MCF 10A (cell line): ENCODE measurements at regions not wholly inside any gene's neighbourhood (a gene's known extent, or its start where the extent isn't known, plus 50 kb on each side); places are given as distances from the start of the nearest gene placed in this dataset.

Experiments used
- BruUV-seq: library from RNA; stranded (reverse); fragments of 400-500 nt; replicated peaks from 2 replicates; lab custom pipeline; 2021; lab: Mats Ljungman, UMichigan
- CTCF ChIA-PET: fragments of 300-600 bp; sonication (Branson Sonifier 250); formaldehyde crosslinking; extraction: SDS; loops from one replicate; lab custom pipeline; 2021; ENCODE audit warnings: antibody characterized with exemption, inconsistent platforms; lab: Yijun Ruan, JAX
- POLR2A ChIA-PET: fragments of 300-600, 350-650 bp; sonication (Branson Sonifier 250); formaldehyde crosslinking; extraction: SDS; loops from one replicate; lab custom pipeline; 2020; ENCODE audit warnings: antibody characterized with exemption, inconsistent platforms; lab: Yijun Ruan, JAX
- DNase-seq: peaks from one replicate; pipeline ENCODE4 v3.0.0-alpha.2; 2018; ENCODE audit not compliant: unreplicated experiment
- H3K27ac Mint-ChIP-seq: one replicate; pipeline ENCODE4 v1.8.0; 2022; ENCODE audit warnings: mild to moderate bottlenecking, low read depth, mixed read lengths; ENCODE audit not compliant: unreplicated experiment
- H3K27me3 Mint-ChIP-seq: one replicate; pipeline ENCODE4 v1.8.0; 2022; ENCODE audit warnings: mixed read lengths; ENCODE audit not compliant: insufficient read depth, unreplicated experiment
- H3K36me3 Mint-ChIP-seq: one replicate; pipeline ENCODE4 v1.8.0; 2022; ENCODE audit warnings: mild to moderate bottlenecking, moderate library complexity, mixed read lengths; ENCODE audit not compliant: insufficient read depth, unreplicated experiment
- H3K4me1 Mint-ChIP-seq: one replicate; pipeline ENCODE4 v1.8.0; 2022; ENCODE audit warnings: mixed read lengths; ENCODE audit not compliant: insufficient read depth, unreplicated experiment
- H3K4me3 Mint-ChIP-seq: one replicate; pipeline ENCODE4 v1.8.0; 2022; ENCODE audit warnings: mild to moderate bottlenecking, moderate library complexity, mixed read lengths; ENCODE audit not compliant: unreplicated experiment
- H3K9me3 Mint-ChIP-seq: one replicate; pipeline ENCODE4 v1.8.0; 2022; ENCODE audit warnings: mixed read lengths; ENCODE audit not compliant: unreplicated experiment
- intact Hi-C: fragments of 100-400 bp; cut with micrococcal nuclease; formaldehyde crosslinking; loops from 2 replicates; pipeline ENCODE4 v1.14.1; 2022
- TF ChIP-seq, protein P1 (sequence below): fragments of 200-600 bp; IDR thresholded peaks from one replicate; pipeline ENCODE4 v1.8.0; 2022; ENCODE audit warnings: antibody characterized with exemption, mild to moderate bottlenecking; ENCODE audit not compliant: unreplicated experiment

DNA sequence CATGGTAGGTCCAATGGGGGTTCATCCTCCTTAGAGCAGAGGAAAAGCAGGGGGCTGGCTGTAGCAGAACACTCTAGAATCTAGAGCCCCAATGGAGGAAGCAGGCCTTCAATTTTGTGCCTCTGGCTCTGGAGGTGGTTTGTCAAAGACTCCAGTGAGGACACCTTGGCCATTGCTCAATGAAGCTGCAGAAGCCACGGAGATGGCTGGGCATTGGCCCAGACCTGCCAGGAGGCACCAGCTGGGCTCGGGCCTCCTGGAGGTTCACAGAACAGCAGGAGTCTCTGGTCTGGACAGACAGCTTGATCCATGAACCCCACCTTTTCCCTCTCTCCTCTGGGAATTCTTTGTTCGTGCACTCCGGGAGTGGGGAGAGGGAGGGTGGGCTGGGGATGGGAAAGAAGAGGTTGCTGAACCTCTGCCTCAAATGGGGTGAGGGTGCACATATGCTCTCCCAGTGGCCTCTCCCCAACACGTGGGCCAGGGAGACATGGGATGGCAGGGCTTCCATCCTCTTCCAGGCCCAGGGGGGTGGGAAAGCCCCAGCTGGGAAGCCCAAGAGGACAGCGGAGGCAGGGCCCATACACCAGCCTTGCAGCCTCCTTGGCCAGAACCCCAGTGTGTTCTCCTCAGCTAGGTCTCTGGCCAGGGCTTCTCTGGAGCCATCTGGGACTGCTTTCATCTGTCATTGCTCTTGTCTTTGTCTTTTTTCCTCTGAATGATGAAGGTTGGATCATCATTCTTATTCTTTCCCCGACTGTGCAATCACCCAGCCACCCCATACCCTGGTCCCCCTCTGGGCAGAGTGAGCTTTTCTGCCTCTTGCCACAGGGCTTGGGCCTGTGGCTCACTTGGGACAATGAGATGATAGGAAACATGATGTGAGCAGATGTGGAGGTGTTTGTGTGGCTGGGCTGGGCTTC, 1019.4 kb downstream of the BRD1 start:
- no peak overlapping the region for H3K4me3 Mint-ChIP-seq

DNA sequence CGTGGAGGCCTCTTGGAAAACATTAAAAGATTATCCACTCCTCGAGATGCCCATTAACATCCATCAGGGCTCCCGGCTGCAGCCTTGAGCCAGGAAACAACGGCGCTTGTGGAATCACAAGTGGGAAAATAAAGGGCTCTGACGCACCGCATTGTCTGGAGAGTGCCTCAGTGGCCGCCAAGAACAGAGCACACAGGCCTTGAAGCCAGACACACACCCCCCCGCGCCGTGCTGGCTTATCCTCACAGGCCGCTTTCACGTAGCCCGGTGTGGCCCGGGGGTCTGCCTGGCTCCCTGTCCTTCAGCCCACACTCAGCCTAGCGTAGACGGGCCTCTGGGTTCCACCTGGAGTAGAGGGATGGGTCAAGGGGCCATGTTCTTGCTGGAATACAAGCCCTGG, 1020.5 kb downstream of the BRD1 start:
- H3K27me3 Mint-ChIP-seq: no peaks in the 10 kb centered on the region
- POLR2A ChIA-PET: no interaction called here
- no peak overlapping the region for H3K27ac Mint-ChIP-seq
- CTCF ChIA-PET: no interaction called here
- TF ChIP-seq, protein P1, sequence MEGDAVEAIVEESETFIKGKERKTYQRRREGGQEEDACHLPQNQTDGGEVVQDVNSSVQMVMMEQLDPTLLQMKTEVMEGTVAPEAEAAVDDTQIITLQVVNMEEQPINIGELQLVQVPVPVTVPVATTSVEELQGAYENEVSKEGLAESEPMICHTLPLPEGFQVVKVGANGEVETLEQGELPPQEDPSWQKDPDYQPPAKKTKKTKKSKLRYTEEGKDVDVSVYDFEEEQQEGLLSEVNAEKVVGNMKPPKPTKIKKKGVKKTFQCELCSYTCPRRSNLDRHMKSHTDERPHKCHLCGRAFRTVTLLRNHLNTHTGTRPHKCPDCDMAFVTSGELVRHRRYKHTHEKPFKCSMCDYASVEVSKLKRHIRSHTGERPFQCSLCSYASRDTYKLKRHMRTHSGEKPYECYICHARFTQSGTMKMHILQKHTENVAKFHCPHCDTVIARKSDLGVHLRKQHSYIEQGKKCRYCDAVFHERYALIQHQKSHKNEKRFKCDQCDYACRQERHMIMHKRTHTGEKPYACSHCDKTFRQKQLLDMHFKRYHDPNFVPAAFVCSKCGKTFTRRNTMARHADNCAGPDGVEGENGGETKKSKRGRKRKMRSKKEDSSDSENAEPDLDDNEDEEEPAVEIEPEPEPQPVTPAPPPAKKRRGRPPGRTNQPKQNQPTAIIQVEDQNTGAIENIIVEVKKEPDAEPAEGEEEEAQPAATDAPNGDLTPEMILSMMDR: no peak
- H3K9me3 Mint-ChIP-seq: peaks cover 10% of the 10 kb centered on the region
- intact Hi-C loops: no loop called here
- BruUV-seq: no TSS peak
- H3K4me3 Mint-ChIP-seq: no peak overlapping the region
- DNase-seq: no peak
- peaks cover 5% of the 10 kb centered on the region for H3K36me3 Mint-ChIP-seq
- H3K4me1 Mint-ChIP-seq: no peaks in the 10 kb centered on the region

More for the DNA sequence above, 1019.4 kb downstream of the BRD1 start:
- no peak for DNase-seq
- ChIA-PET POLR2A (no interaction called here), CTCF (no interaction called here)
- intact Hi-C loops: no loop called here
- Mint-ChIP-seq H3K27me3 (no peaks in the 10 kb centered on the region), H3K4me1 (no peaks in the 10 kb centered on the region), H3K9me3 (peaks cover 10% of the 10 kb centered on the region), H3K27ac (no peak overlapping the region), H3K36me3 (peaks cover 5% of the 10 kb centered on the region)
- TF ChIP-seq, protein P1: no peak
- no TSS peak for BruUV-seq

DNA sequence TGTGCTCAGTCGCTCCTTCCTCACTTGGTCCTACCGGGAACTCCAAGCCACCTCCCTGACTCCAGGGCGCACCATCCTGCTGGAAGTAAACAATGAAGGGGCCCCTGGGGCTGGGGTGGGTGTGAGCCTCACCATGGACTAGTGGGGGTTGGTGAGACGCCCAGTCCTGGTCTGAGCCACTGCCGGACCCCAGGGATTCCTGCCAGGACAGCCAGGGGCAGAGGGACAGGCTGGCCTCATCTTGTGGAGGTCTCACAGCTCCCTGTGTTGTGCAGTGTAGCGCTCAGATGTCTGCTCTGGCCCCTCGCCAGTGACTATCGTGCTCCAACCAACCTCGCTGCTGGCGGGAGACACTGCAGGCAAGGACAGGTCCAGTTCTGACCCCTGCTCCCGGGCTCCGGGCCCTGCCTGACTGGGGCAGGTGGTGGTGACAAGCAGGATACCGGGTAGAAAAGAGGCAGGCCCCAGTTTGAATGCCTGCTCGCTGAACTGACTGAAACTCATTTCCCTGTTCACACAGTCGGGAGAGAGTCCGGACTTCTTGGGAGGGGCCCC, 1021.4 kb downstream of the BRD1 start:
- ChIA-PET CTCF (no interaction called here), POLR2A (no interaction called here)
- H3K36me3 Mint-ChIP-seq: peaks cover 5% of the 10 kb centered on the region
- H3K4me3 Mint-ChIP-seq: no peak overlapping the region
- TF ChIP-seq, protein P1: no peak
- no peak for DNase-seq
- H3K27me3 Mint-ChIP-seq: no peaks in the 10 kb centered on the region
- H3K27ac Mint-ChIP-seq: no peak overlapping the region
- no TSS peak for BruUV-seq
- H3K9me3 Mint-ChIP-seq: peaks cover 10% of the 10 kb centered on the region
- intact Hi-C loops: no loop called here
- no peaks in the 10 kb centered on the region for H3K4me1 Mint-ChIP-seq

DNA sequence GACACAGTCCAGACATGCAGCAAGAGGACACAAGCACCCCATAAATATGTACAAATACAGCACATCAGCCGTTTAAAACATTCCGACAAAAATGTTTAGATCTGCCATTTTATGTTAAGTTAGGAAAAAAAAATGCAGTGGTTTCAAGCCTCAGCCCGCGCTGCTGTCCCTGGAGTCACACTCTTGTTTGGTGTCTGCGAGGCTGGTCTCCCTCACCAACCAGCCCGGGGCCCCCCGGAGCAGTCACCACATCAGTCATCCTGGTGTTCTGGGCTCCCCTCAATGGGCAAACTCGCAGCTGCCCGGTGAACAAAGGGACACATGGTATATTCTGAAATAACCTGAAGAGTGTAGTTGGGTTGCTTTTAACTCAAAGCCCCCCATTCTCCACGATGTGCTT, 1022.2 kb downstream of the BRD1 start:
- Mint-ChIP-seq H3K4me1 (no peaks in the 10 kb centered on the region), H3K36me3 (peaks cover 5% of the 10 kb centered on the region), H3K27me3 (no peaks in the 10 kb centered on the region), H3K4me3 (no peak overlapping the region), H3K9me3 (peaks cover 10% of the 10 kb centered on the region), H3K27ac (no peak overlapping the region)
- ChIA-PET POLR2A (no interaction called here), CTCF (interaction anchor here (0.7 kb wide), 1 partner anchor 1240 kb away, joined by 3 read pairs; no protein-coding TSS in a partner anchor)
- no TSS peak for BruUV-seq
- TF ChIP-seq, protein P1: no peak
- no peak for DNase-seq
- intact Hi-C loops: no loop called here
